ENCODE measurements at regions not wholly inside any gene's neighbourhood (a gene's known extent, or its start where the extent isn't known, plus 50 kb on each side); places are given as distances from the start of the nearest gene placed in this dataset.

- Histone ChIP-seq H3K56ac (ENCODE audit: insufficient read length, low read depth, low read length) (no peak overlapping the region), H3K79me2 (ENCODE audit: insufficient read depth, low read length) (no peaks in the 10 kb centered on the region), H3K4me2 (ENCODE audit: insufficient read depth, insufficient read length, low read length) (no peak overlapping the region), H3K9me3 (ENCODE audit: control insufficient read depth, low read depth, low read length) (no peaks in the 10 kb centered on the region), H4K5ac (ENCODE audit: insufficient read length, low read depth, low read length) (no peak overlapping the region), H4K8ac (replicated peaks; ENCODE audit: insufficient read length, low read depth, low read length) (no peak overlapping the region), H2AFZ (ENCODE audit: low read length) (no peak overlapping the region), H2BK20ac (ENCODE audit: low read depth, low read length, poor library complexity, severe bottlenecking) (no peak overlapping the region), H3K14ac (ENCODE audit: insufficient read depth, low read length) (no peak overlapping the region), H3K23me2 (ENCODE audit: insufficient read length, low read depth, low read length, poor library complexity, severe bottlenecking) (no peaks in the 10 kb centered on the region), H2BK12ac (ENCODE audit: insufficient read length, low read depth, low read length) (no peak overlapping the region), H2BK15ac (ENCODE audit: low read depth, low read length) (no peak overlapping the region), H3K4me1 (ENCODE audit: insufficient read depth, low read length) (no peaks in the 10 kb centered on the region), H3T11ph (ENCODE audit: low read length) (no peak overlapping the region), H3K27ac (ENCODE audit: insufficient read length, low read depth, low read length) (no peak overlapping the region), H4K20me1 (ENCODE audit: control insufficient read depth, insufficient read depth, insufficient read length) (no peaks in the 10 kb centered on the region), H2AK5ac (ENCODE audit: insufficient read length, low read length) (no peak overlapping the region), H2BK5ac (ENCODE audit: insufficient read length, low read length) (no peak overlapping the region), H4K91ac (ENCODE audit: insufficient read length, low read depth, low read length) (no peak overlapping the region), H3K79me1 (ENCODE audit: insufficient read depth, low read depth, low read length, poor library complexity, severe bottlenecking) (no peaks in the 10 kb centered on the region), H3K4ac (ENCODE audit: low read depth, low read length) (no peak overlapping the region), H3K27me3 (ENCODE audit: insufficient read depth, low read length) (no peaks in the 10 kb centered on the region), H2BK120ac (ENCODE audit: low read depth, low read length, poor library complexity, severe bottlenecking) (no peak overlapping the region), H3K9ac (ENCODE audit: extremely low read depth, insufficient read length, low read length) (no peak overlapping the region), H3K23ac (ENCODE audit: insufficient read length, low read depth, low read length) (no peak overlapping the region), H3K18ac (ENCODE audit: insufficient read length, low read depth, low read length) (no peak overlapping the region)
- DNase-seq = no peak
- Mint-ChIP-seq H3K9me3 (no peaks in the 10 kb centered on the region), H3K36me3 (ENCODE audit: insufficient read depth in 1 of 3, low read depth in 3 of 3) (no peaks in the 10 kb centered on the region), H3K4me3 (no peak overlapping the region), H3K27me3 (ENCODE audit: low read depth) (peaks cover 2% of the 10 kb centered on the region; the same call in 1 of the 2 replicates), H3K4me1 (no peaks in the 10 kb centered on the region), H3K27ac (no peak overlapping the region)
- no CpG with 5 or more reads among the region's 7 CpGs for WGBS (ENCODE audit: extremely low coverage, insufficient read length, low lambda C conversion rate)
- TF ChIP-seq CTCF (conservative IDR thresholded peaks at IDR 0.05) = no peak
Measured at GRCh38 chr6:91221072-91221720, 634.3 kb upstream of the MAP3K7 start.

Measured in H9 (cell line).